SK-N-SH (cell line): ENCODE measurements at regions not wholly inside any gene's neighbourhood (a gene's known extent, or its start where the extent isn't known, plus 50 kb on each side); places are given as distances from the start of the nearest gene placed in this dataset.

Source experiments
- CTCF ChIA-PET: fragments of 300-600, 350-600 bp; formaldehyde crosslinking; extraction: SDS; loops from one replicate; lab custom pipeline; 2021; lab: Yijun Ruan, JAX
- POLR2A ChIA-PET: fragments of 350-600 bp; sonication (Branson Sonifier 250); formaldehyde crosslinking; extraction: SDS; loops from one replicate; lab custom pipeline; 2020; ENCODE audit warnings: antibody characterized with exemption, inconsistent platforms; lab: Yijun Ruan, JAX
- DNase-seq: peaks from one replicate; pipeline ENCODE4 v3.0.0; 2012
- H2AFZ ChIP-seq: fragments of 200-600 bp; sonication (generic); 2 replicates; pipeline ENCODE4 v1.8.1; 2016; ENCODE audit warnings: antibody characterized with exemption, mild to moderate bottlenecking, low read depth
- H3F3A ChIP-seq: fragments of 200-600 bp; sonication (generic); replicated peaks from 2 replicates; pipeline ENCODE3; 2016; ENCODE audit warnings: antibody characterized with exemption, mild to moderate bottlenecking; ENCODE audit not compliant: insufficient read depth
- H3K27ac ChIP-seq, 2 experiments: fragments of 200-500 bp in 1 of 2; fragments of 200-600 bp in 1 of 2; sonication (Bioruptor generic) in 1 of 2; sonication (generic), shearing (Covaris generic) in 1 of 2; 2 replicates each; pipeline versions ENCODE4 v1.5.1 to v1.6.1; 2014 to 2016; ENCODE audit warnings: low read depth in 2 of 2, inconsistent platforms in 1 of 2, low read length in 1 of 2, mild to moderate bottlenecking in 1 of 2, mixed read lengths in 1 of 2
- H3K27me3 ChIP-seq: fragments of 200-600 bp; sonication (generic), shearing (Covaris generic); 2 replicates; pipeline ENCODE4 v1.6.1; 2016; ENCODE audit warnings: mixed run types; ENCODE audit not compliant: insufficient read depth
- H3K36me3 ChIP-seq, 2 experiments: fragments of 200-500 bp in 1 of 2; fragments of 200-600 bp in 1 of 2; sonication (Bioruptor generic) in 1 of 2; sonication (generic) in 1 of 2; replicated peaks in 1 of 2; 2 replicates each; pipeline versions ENCODE3 to v1.5.1; 2014 to 2016; ENCODE audit warnings: low read length in 1 of 2, mild to moderate bottlenecking in 1 of 2; ENCODE audit not compliant: insufficient read depth in 2 of 2, control insufficient read depth in 1 of 2
- H3K4me1 ChIP-seq, 2 experiments: fragments of 200-500 bp in 1 of 2; fragments of 200-600 bp in 1 of 2; sonication (Bioruptor generic) in 1 of 2; sonication (generic), shearing (Covaris generic) in 1 of 2; 2 replicates each; pipeline versions ENCODE4 v1.5.1 to v1.6.1; 2014 to 2016; ENCODE audit warnings: low read depth in 1 of 2, low read length in 1 of 2, mixed run types in 1 of 2; ENCODE audit not compliant: insufficient read depth in 2 of 2, control insufficient read depth in 1 of 2
- H3K4me2 ChIP-seq: fragments of 200-600 bp; sonication (generic), shearing (Covaris generic); 2 replicates; pipeline ENCODE4 v1.6.1; 2017; ENCODE audit warnings: mixed run types
- H3K4me3 ChIP-seq, 2 experiments: fragments of 200-500 bp in 1 of 2; fragments of 200-600 bp in 1 of 2; sonication (Bioruptor generic) in 1 of 2; sonication (generic), shearing (Covaris generic) in 1 of 2; 2 replicates each; pipeline versions ENCODE4 v1.5.1 to v1.8.1; 2014 to 2016; ENCODE audit warnings: low read depth in 2 of 2, inconsistent platforms in 1 of 2, low read length in 1 of 2, mild to moderate bottlenecking in 1 of 2, mixed read lengths in 1 of 2, moderate library complexity in 1 of 2
- H3K79me2 ChIP-seq: fragments of 200-600 bp; sonication (generic); 2 replicates; pipeline ENCODE4 v1.8.1; 2017; ENCODE audit warnings: mild to moderate bottlenecking; ENCODE audit not compliant: insufficient read depth
- H3K9ac ChIP-seq: fragments of 200-600 bp; sonication (generic); 2 replicates; pipeline ENCODE4 v1.6.1; 2017; ENCODE audit warnings: mixed run types
- H3K9me2 ChIP-seq: fragments of 200-600 bp; sonication (generic); 2 replicates; pipeline ENCODE4 v1.6.1; 2017; ENCODE audit warnings: mixed run types
- H3K9me3 ChIP-seq: fragments of 200-600 bp; sonication (generic); 2 replicates; pipeline ENCODE4 v1.6.1; 2017; ENCODE audit warnings: mixed run types, mild to moderate bottlenecking, moderate library complexity
- H4K20me1 ChIP-seq: fragments of 200-600 bp; sonication (generic); 2 replicates; pipeline ENCODE4 v1.6.1; 2017; ENCODE audit warnings: mild to moderate bottlenecking, mixed run types; ENCODE audit not compliant: insufficient read depth
- EZH2phosphoT487 ChIP-seq: fragments of 200-600 bp; sonication (generic); IDR thresholded peaks from 2 replicates; pipeline ENCODE4 v1.6.1; 2017; ENCODE audit warnings: low read depth, mixed run types, mild to moderate bottlenecking, antibody characterized with exemption, moderate library complexity, borderline replicate concordance
- GABPA ChIP-seq: IDR thresholded peaks from 2 replicates; pipeline ENCODE4 v1.4.0; 2012; ENCODE audit warnings: low read depth, mild to moderate bottlenecking
- GATA2 ChIP-seq: sonication (generic); formaldehyde crosslinking; IDR thresholded peaks from 2 replicates; pipeline ENCODE4 v1.5.0; 2020; ENCODE audit warnings: mild to moderate bottlenecking, missing genetic modification reagents
- IRF3 ChIP-seq: fragments of 150-350 bp; IDR thresholded peaks from 2 replicates; pipeline ENCODE4 v1.6.1; 2016; ENCODE audit warnings: mild to moderate bottlenecking, low read depth, low read length
- JUND ChIP-seq: IDR thresholded peaks from 2 replicates; pipeline ENCODE4 v1.4.0; 2012
- MAX ChIP-seq: IDR thresholded peaks from 2 replicates; pipeline ENCODE4 v1.4.0; 2012; ENCODE audit warnings: low read depth
- MEF2A ChIP-seq: IDR thresholded peaks from 2 replicates; pipeline ENCODE4 v1.4.0; 2012; ENCODE audit warnings: low read depth, borderline replicate concordance
- MXI1 ChIP-seq: IDR thresholded peaks from 2 replicates; pipeline ENCODE4 v1.6.1; 2012; ENCODE audit warnings: mild to moderate bottlenecking, low read depth, low read length, improper control_type of control experiment
- NRF1 ChIP-seq: IDR thresholded peaks from 2 replicates; pipeline ENCODE4 v1.6.1; 2012; ENCODE audit warnings: low read depth, mild to moderate bottlenecking, low read length
- RAD21 ChIP-seq: IDR thresholded peaks from 2 replicates; pipeline ENCODE4 v1.6.1; 2012; ENCODE audit warnings: mild to moderate bottlenecking, low read length
- RFX5 ChIP-seq: IDR thresholded peaks from 2 replicates; pipeline ENCODE4 v1.6.1; 2012; ENCODE audit warnings: mild to moderate bottlenecking, improper control_type of control experiment, low read length
- RXRA ChIP-seq: IDR thresholded peaks from 2 replicates; pipeline ENCODE4 v1.4.0; 2012; ENCODE audit warnings: low read depth, mild to moderate bottlenecking, borderline replicate concordance
- SIN3A ChIP-seq: IDR thresholded peaks from 2 replicates; pipeline ENCODE4 v1.6.1; 2012; ENCODE audit warnings: low read depth, mild to moderate bottlenecking, low read length, moderate library complexity, borderline replicate concordance
- TAF1 ChIP-seq: IDR thresholded peaks from 2 replicates; pipeline ENCODE4 v1.6.1; 2012; ENCODE audit warnings: low read depth, mild to moderate bottlenecking, low read length, moderate library complexity, borderline replicate concordance
- TEAD4 ChIP-seq: IDR thresholded peaks from 2 replicates; pipeline ENCODE4 v1.4.0; 2012; ENCODE audit warnings: mild to moderate bottlenecking, borderline replicate concordance; ENCODE audit not compliant: insufficient read depth
- USF2 ChIP-seq: fragments of 150-350 bp; IDR thresholded peaks from 2 replicates; pipeline ENCODE4 v1.6.1; 2017; ENCODE audit warnings: antibody characterized with exemption, low read length, low read depth, borderline replicate concordance
- YY1 ChIP-seq: IDR thresholded peaks from 2 replicates; pipeline ENCODE4 v1.4.0; 2012; ENCODE audit warnings: low read depth, mild to moderate bottlenecking
- WGBS: methylation state at CpG from one replicate; pipeline ENCODE4 v1.1.6; 2017; ENCODE audit warnings: low lambda C conversion rate; 5-methylcytosine and 5-hydroxymethylcytosine counted together
- TF ChIP-seq, protein P1 (sequence below): IDR thresholded peaks from 2 replicates; pipeline ENCODE4; 2012
- TF ChIP-seq, protein P2 (sequence below): IDR thresholded peaks from 2 replicates; pipeline ENCODE4 v1.4.0; 2012; ENCODE audit warnings: low read depth, borderline replicate concordance

GRCh38 chr15:70513819-70514218, 249.5 kb downstream of the UACA start:
- Histone ChIP-seq H3K4me2 (no peak overlapping the region), H3K9ac (no peak overlapping the region), H3K4me3 (no peak overlapping the region), H3K36me3 (no peaks in the 10 kb centered on the region), H2AFZ (no peak overlapping the region), H3K9me2 (no peaks in the 10 kb centered on the region), H3K9me3 (peaks cover 7% of the 10 kb centered on the region; the same call in 1 of the 2 replicates), H3K4me1 (peaks cover 4 to 15% of the 10 kb centered on the region in 2 experiments; a peak in 1 of 4 replicates), H3K27me3 (no peaks in the 10 kb centered on the region), H4K20me1 (no peaks in the 10 kb centered on the region), H3K79me2 (no peaks in the 10 kb centered on the region), H3F3A (no peaks in the 10 kb centered on the region), H3K27ac (no peak overlapping the region)
- CTCF ChIA-PET: interaction anchor here (0.7 to 1.3 kb wide), 5 partner anchors 8 to 123 kb away, joined by 3 read pairs; no protein-coding TSS in a partner anchor
- WGBS: 80% methylated on average over 4 of the region's 4 CpGs
- TF ChIP-seq, protein P1, sequence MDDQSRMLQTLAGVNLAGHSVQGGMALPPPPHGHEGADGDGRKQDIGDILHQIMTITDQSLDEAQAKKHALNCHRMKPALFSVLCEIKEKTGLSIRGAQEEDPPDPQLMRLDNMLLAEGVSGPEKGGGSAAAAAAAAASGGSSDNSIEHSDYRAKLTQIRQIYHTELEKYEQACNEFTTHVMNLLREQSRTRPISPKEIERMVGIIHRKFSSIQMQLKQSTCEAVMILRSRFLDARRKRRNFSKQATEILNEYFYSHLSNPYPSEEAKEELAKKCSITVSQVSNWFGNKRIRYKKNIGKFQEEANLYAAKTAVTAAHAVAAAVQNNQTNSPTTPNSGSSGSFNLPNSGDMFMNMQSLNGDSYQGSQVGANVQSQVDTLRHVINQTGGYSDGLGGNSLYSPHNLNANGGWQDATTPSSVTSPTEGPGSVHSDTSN: no peak
- no peak for TF ChIP-seq MEF2A
- no peak for TF ChIP-seq IRF3
- TF ChIP-seq EZH2phosphoT487: no peak
- TF ChIP-seq GABPA: no peak
- TF ChIP-seq SIN3A: no peak
- TF ChIP-seq YY1: no peak
- TF ChIP-seq JUND: no peak
- no peak for TF ChIP-seq RXRA
- TF ChIP-seq RFX5: no peak
- no peak for TF ChIP-seq MXI1
- no peak for TF ChIP-seq GATA2 (CRISPR knock-in tag)
- no peak for TF ChIP-seq MAX
- TF ChIP-seq, protein P2, sequence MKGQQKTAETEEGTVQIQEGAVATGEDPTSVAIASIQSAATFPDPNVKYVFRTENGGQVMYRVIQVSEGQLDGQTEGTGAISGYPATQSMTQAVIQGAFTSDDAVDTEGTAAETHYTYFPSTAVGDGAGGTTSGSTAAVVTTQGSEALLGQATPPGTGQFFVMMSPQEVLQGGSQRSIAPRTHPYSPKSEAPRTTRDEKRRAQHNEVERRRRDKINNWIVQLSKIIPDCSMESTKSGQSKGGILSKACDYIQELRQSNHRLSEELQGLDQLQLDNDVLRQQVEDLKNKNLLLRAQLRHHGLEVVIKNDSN: no peak
- no peak for TF ChIP-seq TAF1
- no peak for TF ChIP-seq RAD21
- no peak for TF ChIP-seq NRF1
- no peak for TF ChIP-seq TEAD4
- no peak for TF ChIP-seq USF2
- no peak for DNase-seq
- POLR2A ChIA-PET: no interaction called here
